ENCODE measurements at regions not wholly inside any gene's neighbourhood (a gene's known extent, or its start where the extent isn't known, plus 50 kb on each side); places are given as distances from the start of the nearest gene placed in this dataset.

DNA sequence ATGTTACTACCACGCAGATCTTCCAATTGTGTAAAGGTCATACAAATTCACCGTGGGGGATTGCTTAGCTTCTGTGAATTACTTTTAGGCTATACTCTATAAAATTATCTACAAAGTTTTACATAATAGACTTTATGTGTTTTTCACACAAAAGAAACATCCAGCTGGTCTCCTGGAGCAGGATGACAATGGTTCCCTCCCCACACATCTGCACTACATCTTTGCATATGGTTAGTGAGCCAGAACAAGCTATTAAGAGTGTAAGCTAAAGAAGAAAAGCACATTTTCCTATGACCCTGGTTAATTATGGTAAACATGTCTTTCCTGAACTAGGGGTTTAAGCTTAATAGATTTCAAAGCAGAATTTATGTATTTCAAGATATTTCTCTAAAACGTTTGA lies 295.1 kb downstream of the ASXL3 start:
- H3K9me3 ChIP-seq (ENCODE audit: control insufficient read depth, insufficient read depth, low read depth, low read length): no peaks in the 10 kb centered on the region
- no peaks in the 10 kb centered on the region for H3K36me3 ChIP-seq (ENCODE audit: control insufficient read depth in 2 of 2, insufficient read depth in 1 of 2, low read length in 2 of 2)
- ChIA-PET CTCF (no interaction called here), POLR2A (no interaction called here)
- TF ChIP-seq ZNF76 (tag by site-specific recombination; IDR thresholded peaks at IDR 0.05; ENCODE audit: borderline replicate concordance, low read depth): no peak
- no peak for TF ChIP-seq ZNF335 (tag by site-specific recombination; conservative IDR thresholded peaks at IDR 0.05)
- no peak for TF ChIP-seq OSR2 (tag by site-specific recombination; IDR thresholded peaks at IDR 0.05)
- TF ChIP-seq GLI2 (tag by site-specific recombination; IDR thresholded peaks at IDR 0.05; ENCODE audit: borderline replicate concordance, low read depth): no peak
- no peak for TF ChIP-seq ZNF830 (tag by site-specific recombination; IDR thresholded peaks at IDR 0.05; ENCODE audit: low read depth)
- TF ChIP-seq SP3 (tag by site-specific recombination; IDR thresholded peaks at IDR 0.05): no peak
- TF ChIP-seq ZNF561 (tag by site-specific recombination; IDR thresholded peaks at IDR 0.05; ENCODE audit: borderline replicate concordance): no peak
- TF ChIP-seq ZFHX2 (tag by site-specific recombination; conservative IDR thresholded peaks at IDR 0.05): no peak
- TF ChIP-seq ZNF394 (tag by site-specific recombination; IDR thresholded peaks at IDR 0.05; ENCODE audit: borderline replicate concordance): no peak
- no peak for TF ChIP-seq ZNF239 (tag by site-specific recombination; IDR thresholded peaks at IDR 0.05)
- TF ChIP-seq GLI4 (tag by site-specific recombination; IDR thresholded peaks at IDR 0.05): no peak
- TF ChIP-seq, protein P1, sequence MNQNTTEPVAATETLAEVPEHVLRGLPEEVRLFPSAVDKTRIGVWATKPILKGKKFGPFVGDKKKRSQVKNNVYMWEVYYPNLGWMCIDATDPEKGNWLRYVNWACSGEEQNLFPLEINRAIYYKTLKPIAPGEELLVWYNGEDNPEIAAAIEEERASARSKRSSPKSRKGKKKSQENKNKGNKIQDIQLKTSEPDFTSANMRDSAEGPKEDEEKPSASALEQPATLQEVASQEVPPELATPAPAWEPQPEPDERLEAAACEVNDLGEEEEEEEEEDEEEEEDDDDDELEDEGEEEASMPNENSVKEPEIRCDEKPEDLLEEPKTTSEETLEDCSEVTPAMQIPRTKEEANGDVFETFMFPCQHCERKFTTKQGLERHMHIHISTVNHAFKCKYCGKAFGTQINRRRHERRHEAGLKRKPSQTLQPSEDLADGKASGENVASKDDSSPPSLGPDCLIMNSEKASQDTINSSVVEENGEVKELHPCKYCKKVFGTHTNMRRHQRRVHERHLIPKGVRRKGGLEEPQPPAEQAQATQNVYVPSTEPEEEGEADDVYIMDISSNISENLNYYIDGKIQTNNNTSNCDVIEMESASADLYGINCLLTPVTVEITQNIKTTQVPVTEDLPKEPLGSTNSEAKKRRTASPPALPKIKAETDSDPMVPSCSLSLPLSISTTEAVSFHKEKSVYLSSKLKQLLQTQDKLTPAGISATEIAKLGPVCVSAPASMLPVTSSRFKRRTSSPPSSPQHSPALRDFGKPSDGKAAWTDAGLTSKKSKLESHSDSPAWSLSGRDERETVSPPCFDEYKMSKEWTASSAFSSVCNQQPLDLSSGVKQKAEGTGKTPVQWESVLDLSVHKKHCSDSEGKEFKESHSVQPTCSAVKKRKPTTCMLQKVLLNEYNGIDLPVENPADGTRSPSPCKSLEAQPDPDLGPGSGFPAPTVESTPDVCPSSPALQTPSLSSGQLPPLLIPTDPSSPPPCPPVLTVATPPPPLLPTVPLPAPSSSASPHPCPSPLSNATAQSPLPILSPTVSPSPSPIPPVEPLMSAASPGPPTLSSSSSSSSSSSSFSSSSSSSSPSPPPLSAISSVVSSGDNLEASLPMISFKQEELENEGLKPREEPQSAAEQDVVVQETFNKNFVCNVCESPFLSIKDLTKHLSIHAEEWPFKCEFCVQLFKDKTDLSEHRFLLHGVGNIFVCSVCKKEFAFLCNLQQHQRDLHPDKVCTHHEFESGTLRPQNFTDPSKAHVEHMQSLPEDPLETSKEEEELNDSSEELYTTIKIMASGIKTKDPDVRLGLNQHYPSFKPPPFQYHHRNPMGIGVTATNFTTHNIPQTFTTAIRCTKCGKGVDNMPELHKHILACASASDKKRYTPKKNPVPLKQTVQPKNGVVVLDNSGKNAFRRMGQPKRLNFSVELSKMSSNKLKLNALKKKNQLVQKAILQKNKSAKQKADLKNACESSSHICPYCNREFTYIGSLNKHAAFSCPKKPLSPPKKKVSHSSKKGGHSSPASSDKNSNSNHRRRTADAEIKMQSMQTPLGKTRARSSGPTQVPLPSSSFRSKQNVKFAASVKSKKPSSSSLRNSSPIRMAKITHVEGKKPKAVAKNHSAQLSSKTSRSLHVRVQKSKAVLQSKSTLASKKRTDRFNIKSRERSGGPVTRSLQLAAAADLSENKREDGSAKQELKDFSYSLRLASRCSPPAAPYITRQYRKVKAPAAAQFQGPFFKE (tag by site-specific recombination; IDR thresholded peaks at IDR 0.05; ENCODE audit: borderline replicate concordance): no peak
- TF ChIP-seq ZNF843 (tag by site-specific recombination; IDR thresholded peaks at IDR 0.05): no peak
- TF ChIP-seq ZNF510 (tag by site-specific recombination; IDR thresholded peaks at IDR 0.05; ENCODE audit: insufficient replicate concordance): no peak
- TF ChIP-seq, protein P2, sequence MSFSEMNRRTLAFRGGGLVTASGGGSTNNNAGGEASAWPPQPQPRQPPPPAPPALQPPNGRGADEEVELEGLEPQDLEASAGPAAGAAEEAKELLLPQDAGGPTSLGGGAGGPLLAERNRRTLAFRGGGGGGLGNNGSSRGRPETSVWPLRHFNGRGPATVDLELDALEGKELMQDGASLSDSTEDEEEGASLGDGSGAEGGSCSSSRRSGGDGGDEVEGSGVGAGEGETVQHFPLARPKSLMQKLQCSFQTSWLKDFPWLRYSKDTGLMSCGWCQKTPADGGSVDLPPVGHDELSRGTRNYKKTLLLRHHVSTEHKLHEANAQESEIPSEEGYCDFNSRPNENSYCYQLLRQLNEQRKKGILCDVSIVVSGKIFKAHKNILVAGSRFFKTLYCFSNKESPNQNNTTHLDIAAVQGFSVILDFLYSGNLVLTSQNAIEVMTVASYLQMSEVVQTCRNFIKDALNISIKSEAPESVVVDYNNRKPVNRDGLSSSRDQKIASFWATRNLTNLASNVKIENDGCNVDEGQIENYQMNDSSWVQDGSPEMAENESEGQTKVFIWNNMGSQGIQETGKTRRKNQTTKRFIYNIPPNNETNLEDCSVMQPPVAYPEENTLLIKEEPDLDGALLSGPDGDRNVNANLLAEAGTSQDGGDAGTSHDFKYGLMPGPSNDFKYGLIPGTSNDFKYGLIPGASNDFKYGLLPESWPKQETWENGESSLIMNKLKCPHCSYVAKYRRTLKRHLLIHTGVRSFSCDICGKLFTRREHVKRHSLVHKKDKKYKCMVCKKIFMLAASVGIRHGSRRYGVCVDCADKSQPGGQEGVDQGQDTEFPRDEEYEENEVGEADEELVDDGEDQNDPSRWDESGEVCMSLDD (tag by site-specific recombination; IDR thresholded peaks at IDR 0.05): no peak
- no peak for TF ChIP-seq ZNF473 (tag by site-specific recombination; IDR thresholded peaks at IDR 0.05)
- no peak for TF ChIP-seq ZNF341 (tag by site-specific recombination; IDR thresholded peaks at IDR 0.05; ENCODE audit: low read depth)
- no peak for TF ChIP-seq ZNF791 (tag by site-specific recombination; IDR thresholded peaks at IDR 0.05)
- TF ChIP-seq, protein P3, sequence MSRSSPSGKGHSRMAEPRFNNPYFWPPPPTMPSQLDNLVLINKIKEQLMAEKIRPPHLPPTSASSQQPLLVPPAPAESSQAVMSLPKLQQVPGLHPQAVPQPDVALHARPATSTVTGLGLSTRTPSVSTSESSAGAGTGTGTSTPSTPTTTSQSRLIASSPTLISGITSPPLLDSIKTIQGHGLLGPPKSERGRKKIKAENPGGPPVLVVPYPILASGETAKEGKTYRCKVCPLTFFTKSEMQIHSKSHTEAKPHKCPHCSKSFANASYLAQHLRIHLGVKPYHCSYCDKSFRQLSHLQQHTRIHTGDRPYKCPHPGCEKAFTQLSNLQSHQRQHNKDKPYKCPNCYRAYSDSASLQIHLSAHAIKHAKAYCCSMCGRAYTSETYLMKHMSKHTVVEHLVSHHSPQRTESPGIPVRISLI (tag by site-specific recombination; IDR thresholded peaks at IDR 0.05): no peak
- H3K4me1 ChIP-seq (ENCODE audit: control insufficient read depth, insufficient read depth, low read length): no peaks in the 10 kb centered on the region
- H3K4me3 ChIP-seq (ENCODE audit: low read depth, low read length): no peak overlapping the region
- H3K27ac ChIP-seq (ENCODE audit: extremely low read depth, low read depth, low read length): no peak overlapping the region

Measured in HEK293 (cell line).